ENCODE measurements at regions not wholly inside any gene's neighbourhood (a gene's known extent, or its start where the extent isn't known, plus 50 kb on each side); places are given as distances from the start of the nearest gene placed in this dataset.
"Not testable (repeated sequence)": the region's sequence is repeated elsewhere in the genome, so short reads cannot be mapped to it uniquely, and the experiment has no call there.

- not testable (repeated sequence) for TF ChIP-seq POLR2A (IDR thresholded peaks at IDR 0.05)
- TF ChIP-seq, protein P1, sequence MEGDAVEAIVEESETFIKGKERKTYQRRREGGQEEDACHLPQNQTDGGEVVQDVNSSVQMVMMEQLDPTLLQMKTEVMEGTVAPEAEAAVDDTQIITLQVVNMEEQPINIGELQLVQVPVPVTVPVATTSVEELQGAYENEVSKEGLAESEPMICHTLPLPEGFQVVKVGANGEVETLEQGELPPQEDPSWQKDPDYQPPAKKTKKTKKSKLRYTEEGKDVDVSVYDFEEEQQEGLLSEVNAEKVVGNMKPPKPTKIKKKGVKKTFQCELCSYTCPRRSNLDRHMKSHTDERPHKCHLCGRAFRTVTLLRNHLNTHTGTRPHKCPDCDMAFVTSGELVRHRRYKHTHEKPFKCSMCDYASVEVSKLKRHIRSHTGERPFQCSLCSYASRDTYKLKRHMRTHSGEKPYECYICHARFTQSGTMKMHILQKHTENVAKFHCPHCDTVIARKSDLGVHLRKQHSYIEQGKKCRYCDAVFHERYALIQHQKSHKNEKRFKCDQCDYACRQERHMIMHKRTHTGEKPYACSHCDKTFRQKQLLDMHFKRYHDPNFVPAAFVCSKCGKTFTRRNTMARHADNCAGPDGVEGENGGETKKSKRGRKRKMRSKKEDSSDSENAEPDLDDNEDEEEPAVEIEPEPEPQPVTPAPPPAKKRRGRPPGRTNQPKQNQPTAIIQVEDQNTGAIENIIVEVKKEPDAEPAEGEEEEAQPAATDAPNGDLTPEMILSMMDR (IDR thresholded peaks at IDR 0.05) = not testable (repeated sequence)
Measured at GRCh38 chr2:126956773-126957172, 58.1 kb downstream of the TEX51 start.
